OCI-LY7 (cell line): ENCODE measurements at regions not wholly inside any gene's neighbourhood (a gene's known extent, or its start where the extent isn't known, plus 50 kb on each side); places are given as distances from the start of the nearest gene placed in this dataset.

Experiments
- CTCF ChIP-seq: fragments of 200-600 bp; sonication (generic); conservative IDR thresholded peaks from 2 replicates; pipeline ENCODE4 v1.5.1; 2014; ENCODE audit warnings: mild to moderate bottlenecking, antibody characterized with exemption, low read length, moderate library complexity, mixed read lengths
- EZH2phosphoT487 ChIP-seq: fragments of 200-600 bp; sonication (generic); IDR thresholded peaks from 2 replicates; pipeline ENCODE4 v1.6.1; 2018; ENCODE audit warnings: low read depth, borderline replicate concordance, mild to moderate bottlenecking, mixed run types, antibody characterized with exemption, low read length, moderate library complexity, mixed read lengths

DNA sequence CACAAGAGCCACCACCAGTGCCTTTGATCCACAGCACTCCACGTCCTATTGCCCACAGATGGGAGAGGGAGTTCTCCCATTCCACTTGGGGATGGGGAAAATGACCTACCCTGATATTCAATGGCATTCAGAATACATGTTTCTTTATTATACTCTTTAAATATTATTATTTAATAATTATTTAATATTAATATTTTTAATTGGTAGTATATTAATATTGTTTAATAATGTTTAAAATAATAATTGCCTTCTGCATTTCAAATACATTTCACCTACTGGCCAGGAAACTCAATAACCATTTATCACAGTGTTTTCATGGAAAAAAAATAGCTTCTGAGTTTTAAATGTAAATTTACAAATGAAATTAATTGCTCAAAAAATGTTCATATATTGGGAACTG lies 127.4 kb upstream of the G2E3 start:
- TF ChIP-seq CTCF, result no peak
- no peak for TF ChIP-seq EZH2phosphoT487
